Astrocyte (in vitro differentiated cells and primary cell): ENCODE measurements at regions not wholly inside any gene's neighbourhood (a gene's known extent, or its start where the extent isn't known, plus 50 kb on each side); places are given as distances from the start of the nearest gene placed in this dataset.

Experiments used
- CTCF ChIP-seq: IDR thresholded peaks from 2 replicates; pipeline ENCODE4 v1.5.1; 2011; ENCODE audit warnings: low read depth, mild to moderate bottlenecking, inconsistent platforms, low read length, moderate library complexity; ENCODE audit not compliant: insufficient read depth
- EZH2 ChIP-seq: IDR thresholded peaks from 2 replicates; pipeline ENCODE4 v1.6.1; 2012; ENCODE audit warnings: mild to moderate bottlenecking, low read length, inconsistent platforms; ENCODE audit not compliant: insufficient read depth

DNA sequence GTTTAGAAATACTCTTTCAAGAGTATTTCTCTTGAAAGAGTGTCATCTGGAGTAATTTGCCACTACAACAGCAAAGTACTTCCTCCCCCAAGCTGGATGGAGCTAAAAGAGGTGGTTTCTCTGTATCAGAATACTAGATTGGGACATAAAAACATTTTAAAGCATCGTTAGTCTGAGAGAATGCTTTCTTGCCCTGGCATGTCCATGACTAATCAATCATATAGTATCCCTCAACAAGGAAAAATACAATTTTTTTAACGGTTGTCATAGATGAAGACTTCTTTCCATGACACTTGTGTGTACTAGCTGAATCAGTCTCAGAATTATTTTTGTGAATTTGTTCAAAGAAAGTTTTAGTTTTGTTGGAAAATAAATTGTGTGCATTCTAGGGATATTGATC is 237.9 kb downstream of the NEBL start:
- TF ChIP-seq CTCF (no peak), EZH2 (no peak)
